Neural progenitor cell (in vitro differentiated cells): ENCODE measurements at regions not wholly inside any gene's neighbourhood (a gene's known extent, or its start where the extent isn't known, plus 50 kb on each side); places are given as distances from the start of the nearest gene placed in this dataset.

Experiments used
- DNase-seq: peaks from one replicate; pipeline ENCODE4 v3.0.0-alpha.2; 2016; ENCODE audit warnings: low spot score
- H2AFZ ChIP-seq: fragments of 200-600 bp; sonication (generic); replicated peaks from 2 replicates; pipeline ENCODE4 v1.6.1; 2016; ENCODE audit warnings: antibody characterized with exemption
- H3F3A ChIP-seq: fragments of 200-600 bp; sonication (generic); 2 replicates; pipeline ENCODE4 v1.6.1; 2016; ENCODE audit warnings: antibody characterized with exemption, low read depth
- H3K27ac ChIP-seq: fragments of 200-600 bp; sonication (generic); 2 replicates; pipeline ENCODE4 v1.5.1; 2016; ENCODE audit warnings: mild to moderate bottlenecking
- H3K27me3 ChIP-seq: fragments of 200-600 bp; sonication (generic); 2 replicates; pipeline ENCODE4 v1.6.1; 2016; ENCODE audit warnings: mild to moderate bottlenecking, moderate library complexity
- H3K36me3 ChIP-seq: fragments of 200-600 bp; sonication (generic); 2 replicates; pipeline ENCODE4 v1.5.1; 2016
- H3K4me1 ChIP-seq: fragments of 200-600 bp; sonication (generic); 2 replicates; pipeline ENCODE4 v1.6.1; 2016; ENCODE audit warnings: mixed run types
- H3K4me2 ChIP-seq: fragments of 200-600 bp; sonication (generic); 2 replicates; pipeline ENCODE4 v1.6.1; 2016
- H3K4me3 ChIP-seq: fragments of 200-600 bp; sonication (generic); 2 replicates; pipeline ENCODE4 v1.5.1; 2016
- H3K79me2 ChIP-seq: fragments of 200-600 bp; sonication (generic); 2 replicates; pipeline ENCODE4 v1.6.1; 2016; ENCODE audit warnings: low read depth
- H3K9ac ChIP-seq: fragments of 200-600 bp; sonication (generic); 2 replicates; pipeline ENCODE4 v1.6.1; 2016
- H3K9me3 ChIP-seq: fragments of 200-600 bp; sonication (generic); 2 replicates; pipeline ENCODE4 v1.5.1; 2016; ENCODE audit warnings: low read depth
- H4K20me1 ChIP-seq: fragments of 200-600 bp; sonication (generic); 2 replicates; pipeline ENCODE4 v1.6.1; 2016; ENCODE audit warnings: low read depth
- H3K27ac Mint-ChIP-seq: 3 replicates; pipeline ENCODE4 v1.8.0; 2021; ENCODE audit warnings: mixed read lengths
- H3K27me3 Mint-ChIP-seq: 2 replicates; pipeline ENCODE4 v1.8.0; 2022; ENCODE audit warnings: low read depth, mild to moderate bottlenecking, inconsistent platforms, moderate library complexity, mixed read lengths; ENCODE audit not compliant: insufficient read depth
- H3K36me3 Mint-ChIP-seq: 3 replicates; pipeline ENCODE4 v1.8.0; 2021; ENCODE audit warnings: mixed read lengths
- H3K4me1 Mint-ChIP-seq: 3 replicates; pipeline ENCODE4 v1.8.0; 2021; ENCODE audit warnings: mixed read lengths
- H3K4me3 Mint-ChIP-seq: 3 replicates; pipeline ENCODE4 v1.8.0; 2021; ENCODE audit warnings: mild to moderate bottlenecking, moderate library complexity, mixed read lengths
- H3K9me3 Mint-ChIP-seq: 3 replicates; pipeline ENCODE4 v1.8.0; 2020; ENCODE audit warnings: mixed read lengths
- EZH2 ChIP-seq: fragments of 200-600 bp; sonication (generic); IDR thresholded peaks from 2 replicates; pipeline ENCODE4 v1.6.1; 2017; ENCODE audit warnings: antibody characterized with exemption, mild to moderate bottlenecking, moderate library complexity
- EZH2phosphoT487 ChIP-seq: fragments of 200-600 bp; sonication (generic); IDR thresholded peaks from 2 replicates; pipeline ENCODE4 v1.6.1; 2017; ENCODE audit warnings: antibody characterized with exemption
- TF ChIP-seq, protein P1 (sequence below): fragments of 200-600 bp; sonication (generic); IDR thresholded peaks from 2 replicates; pipeline ENCODE4 v1.5.1; 2017; ENCODE audit warnings: antibody characterized with exemption, mild to moderate bottlenecking

DNA sequence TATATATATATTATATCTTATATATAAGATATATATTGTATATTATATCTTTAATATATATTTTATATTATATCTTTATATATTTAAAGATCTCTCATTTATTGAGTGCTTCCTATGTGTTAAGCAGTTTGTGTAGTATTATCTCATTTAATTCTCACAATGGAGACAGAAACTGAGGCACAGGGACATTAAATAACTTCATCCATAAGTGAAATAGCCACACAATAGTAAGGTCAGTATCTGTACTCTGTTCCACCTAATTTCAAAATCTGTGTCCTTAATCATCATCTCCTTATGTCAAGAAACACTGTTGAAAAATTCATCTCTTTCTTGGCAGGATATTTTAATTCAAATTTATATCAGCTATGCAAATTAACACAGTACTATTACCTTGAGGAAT lies 52.8 kb upstream of the CD302 start:
- Histone ChIP-seq H3K4me3 (no peak overlapping the region), H3K36me3 (no peaks in the 10 kb centered on the region), H2AFZ (no peak overlapping the region), H3K9me3 (no peaks in the 10 kb centered on the region), H3K9ac (no peak overlapping the region), H3K4me1 (no peaks in the 10 kb centered on the region), H3K4me2 (no peak overlapping the region), H4K20me1 (no peaks in the 10 kb centered on the region), H3F3A (no peaks in the 10 kb centered on the region), H3K79me2 (no peaks in the 10 kb centered on the region), H3K27me3 (no peaks in the 10 kb centered on the region), H3K27ac (no peak overlapping the region)
- DNase-seq, result no peak
- H3K9me3 Mint-ChIP-seq, result no peaks in the 10 kb centered on the region
- no peak overlapping the region for H3K27ac Mint-ChIP-seq
- no peaks in the 10 kb centered on the region for H3K27me3 Mint-ChIP-seq
- H3K4me1 Mint-ChIP-seq, result no peaks in the 10 kb centered on the region
- no peak overlapping the region for H3K4me3 Mint-ChIP-seq
- TF ChIP-seq EZH2phosphoT487 (no peak), EZH2 (no peak)
- TF ChIP-seq, protein P1, sequence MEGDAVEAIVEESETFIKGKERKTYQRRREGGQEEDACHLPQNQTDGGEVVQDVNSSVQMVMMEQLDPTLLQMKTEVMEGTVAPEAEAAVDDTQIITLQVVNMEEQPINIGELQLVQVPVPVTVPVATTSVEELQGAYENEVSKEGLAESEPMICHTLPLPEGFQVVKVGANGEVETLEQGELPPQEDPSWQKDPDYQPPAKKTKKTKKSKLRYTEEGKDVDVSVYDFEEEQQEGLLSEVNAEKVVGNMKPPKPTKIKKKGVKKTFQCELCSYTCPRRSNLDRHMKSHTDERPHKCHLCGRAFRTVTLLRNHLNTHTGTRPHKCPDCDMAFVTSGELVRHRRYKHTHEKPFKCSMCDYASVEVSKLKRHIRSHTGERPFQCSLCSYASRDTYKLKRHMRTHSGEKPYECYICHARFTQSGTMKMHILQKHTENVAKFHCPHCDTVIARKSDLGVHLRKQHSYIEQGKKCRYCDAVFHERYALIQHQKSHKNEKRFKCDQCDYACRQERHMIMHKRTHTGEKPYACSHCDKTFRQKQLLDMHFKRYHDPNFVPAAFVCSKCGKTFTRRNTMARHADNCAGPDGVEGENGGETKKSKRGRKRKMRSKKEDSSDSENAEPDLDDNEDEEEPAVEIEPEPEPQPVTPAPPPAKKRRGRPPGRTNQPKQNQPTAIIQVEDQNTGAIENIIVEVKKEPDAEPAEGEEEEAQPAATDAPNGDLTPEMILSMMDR, result no peak
- H3K36me3 Mint-ChIP-seq, result no peaks in the 10 kb centered on the region

DNA sequence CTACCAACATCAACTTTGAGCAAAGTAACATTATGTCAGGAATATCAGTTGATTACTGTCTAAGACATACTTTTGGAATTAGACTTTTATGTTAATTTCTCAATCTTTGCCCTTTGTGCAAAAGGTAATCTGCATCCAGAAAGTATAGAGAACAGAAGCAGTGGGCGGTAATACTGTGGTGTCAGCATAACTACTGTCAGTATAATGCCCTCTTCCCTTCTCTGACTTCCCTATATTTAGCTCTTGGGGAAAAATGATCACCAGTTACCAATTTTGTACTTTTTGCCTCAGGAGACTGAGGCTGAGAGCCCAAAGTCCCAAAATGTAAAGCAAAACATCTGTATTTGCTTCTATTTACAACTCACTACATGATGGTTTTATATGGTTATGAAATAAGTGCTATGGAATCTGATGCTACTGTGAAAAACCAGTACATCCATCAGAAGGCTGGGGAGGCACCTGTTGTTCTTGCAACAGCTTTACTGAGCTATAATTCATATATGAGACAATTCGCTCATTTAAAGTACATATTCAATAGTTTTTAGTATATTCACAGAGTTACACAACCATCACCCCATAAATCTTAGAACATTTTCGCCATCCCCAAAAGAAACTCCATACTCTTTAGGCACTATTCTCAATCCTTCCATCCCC lies 51.3 kb upstream of the CD302 start:
- Histone ChIP-seq H3K9ac (no peak overlapping the region), H3F3A (no peaks in the 10 kb centered on the region), H3K27me3 (no peaks in the 10 kb centered on the region), H3K79me2 (no peaks in the 10 kb centered on the region), H3K27ac (no peak overlapping the region), H3K4me2 (no peak overlapping the region), H2AFZ (no peak overlapping the region), H3K36me3 (no peaks in the 10 kb centered on the region), H3K4me1 (no peaks in the 10 kb centered on the region), H4K20me1 (no peaks in the 10 kb centered on the region), H3K9me3 (no peaks in the 10 kb centered on the region), H3K4me3 (no peak overlapping the region)
- DNase-seq, result no peak
- H3K9me3 Mint-ChIP-seq, result no peaks in the 10 kb centered on the region
- no peak overlapping the region for H3K4me3 Mint-ChIP-seq
- H3K4me1 Mint-ChIP-seq, result no peaks in the 10 kb centered on the region
- H3K27ac Mint-ChIP-seq, result no peak overlapping the region
- H3K27me3 Mint-ChIP-seq, result no peaks in the 10 kb centered on the region
- TF ChIP-seq EZH2phosphoT487, result no peak
- no peak for TF ChIP-seq EZH2
- TF ChIP-seq, protein P1, result no peak
- H3K36me3 Mint-ChIP-seq, result no peaks in the 10 kb centered on the region
